ENCODE measurements at regions not wholly inside any gene's neighbourhood (a gene's known extent, or its start where the extent isn't known, plus 50 kb on each side); places are given as distances from the start of the nearest gene placed in this dataset.

DNA sequence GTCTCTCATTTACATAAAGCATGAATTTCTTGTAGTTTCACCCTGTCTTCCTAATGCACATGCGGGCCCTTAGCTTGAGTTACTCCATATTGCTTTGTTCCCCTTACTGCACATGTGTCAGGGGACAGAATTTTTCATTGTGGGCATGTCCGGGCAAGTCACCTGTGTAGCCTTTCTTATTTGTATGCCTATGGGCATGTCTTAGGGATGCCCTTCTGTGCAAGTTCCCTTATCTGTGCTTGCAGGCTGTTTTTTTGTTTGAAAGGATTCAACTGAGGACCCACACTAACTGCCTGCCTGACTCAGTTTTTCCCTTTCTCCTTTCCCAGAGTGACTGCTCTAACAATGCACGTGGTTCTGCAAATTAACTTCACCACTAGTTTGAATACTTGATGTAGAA, 161.7 kb downstream of the YTHDC2 start:
- Histone ChIP-seq H3K4ac (ENCODE audit: low read depth, low read length) (no peak overlapping the region), H3K56ac (ENCODE audit: low read length) (no peak overlapping the region)
- no CpG with 5 or more reads among the region's 3 CpGs for WGBS (ENCODE audit: extremely low coverage, insufficient coverage, low lambda C conversion rate)

DNA sequence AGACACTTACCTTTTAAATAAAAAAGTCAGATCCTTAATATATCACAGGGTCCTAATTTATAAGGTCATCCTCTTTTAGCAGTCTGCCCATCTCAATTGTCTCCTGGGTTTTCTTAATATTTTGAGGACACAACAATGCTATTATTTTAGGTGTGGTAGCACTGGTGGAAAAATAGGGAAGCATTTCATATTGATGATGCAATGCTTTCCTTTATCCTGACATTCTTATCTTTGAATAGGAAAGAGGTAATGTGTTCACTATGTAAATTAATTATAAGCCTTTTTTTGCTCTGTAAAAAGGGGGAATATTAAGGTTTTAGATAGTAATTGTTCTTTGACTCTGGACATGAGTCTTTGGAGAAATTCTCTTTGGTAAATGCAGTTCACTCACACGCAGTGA, 164.7 kb downstream of the YTHDC2 start:
- Histone ChIP-seq H2BK5ac (ENCODE audit: low read length) (no peak overlapping the region), H3K27me3 (ENCODE audit: insufficient read depth, low read length, poor library complexity) (no peaks in the 10 kb centered on the region), H3K4me1 (ENCODE audit: control insufficient read depth, low read depth, low read length) (peaks cover 10% of the 10 kb centered on the region), H3K79me2 (ENCODE audit: control insufficient read depth, insufficient read depth, low read length) (no peaks in the 10 kb centered on the region), H3K18ac (ENCODE audit: low read length) (peak overlapping the region; percentile 46), H2BK120ac (ENCODE audit: low read depth, low read length) (no peak overlapping the region), H3K9ac (ENCODE audit: low read length) (no peak overlapping the region), H3K4me2 (ENCODE audit: low read length) (no peak overlapping the region), H4K8ac (ENCODE audit: low read depth, low read length) (no peak overlapping the region), H2BK15ac (replicated peaks; ENCODE audit: low read depth) (no peak overlapping the region), H4K5ac (ENCODE audit: low read length) (no peak overlapping the region), H3K4ac (ENCODE audit: low read depth, low read length) (no peak overlapping the region), H3K4me3 (ENCODE audit: low read length) (no peak overlapping the region), H3K36me3 (ENCODE audit: control insufficient read depth, insufficient read depth, low read length) (no peaks in the 10 kb centered on the region), H3K27ac (ENCODE audit: low read depth, low read length) (no peak overlapping the region), H3K79me1 (ENCODE audit: low read length) (no peaks in the 10 kb centered on the region), H2AK5ac (ENCODE audit: low read length) (no peak overlapping the region), H3K56ac (ENCODE audit: low read length) (no peak overlapping the region), H3K23ac (ENCODE audit: low read length) (no peak overlapping the region)
- no CpG with 5 or more reads among the region's 1 CpG for WGBS (ENCODE audit: extremely low coverage, insufficient coverage, low lambda C conversion rate)
- DNase-seq, result no peak

More for the DNA sequence above, 161.7 kb downstream of the YTHDC2 start:
- Histone ChIP-seq H3K36me3 (ENCODE audit: control insufficient read depth, insufficient read depth, low read length) (no peaks in the 10 kb centered on the region), H3K4me1 (ENCODE audit: control insufficient read depth, low read depth, low read length) (peaks cover 5% of the 10 kb centered on the region), H2AK5ac (ENCODE audit: low read length) (no peak overlapping the region), H3K79me2 (ENCODE audit: control insufficient read depth, insufficient read depth, low read length) (no peaks in the 10 kb centered on the region), H3K27ac (ENCODE audit: low read depth, low read length) (no peak overlapping the region), H3K23ac (ENCODE audit: low read length) (no peak overlapping the region), H3K4me2 (ENCODE audit: low read length) (no peak overlapping the region), H3K4me3 (ENCODE audit: low read length) (no peak overlapping the region), H3K9ac (ENCODE audit: low read length) (no peak overlapping the region), H4K5ac (ENCODE audit: low read length) (no peak overlapping the region), H2BK15ac (replicated peaks; ENCODE audit: low read depth) (no peak overlapping the region), H3K18ac (ENCODE audit: low read length) (no peak overlapping the region), H4K8ac (ENCODE audit: low read depth, low read length) (no peak overlapping the region), H2BK5ac (ENCODE audit: low read length) (no peak overlapping the region), H3K79me1 (ENCODE audit: low read length) (no peaks in the 10 kb centered on the region), H3K27me3 (ENCODE audit: insufficient read depth, low read length, poor library complexity) (no peaks in the 10 kb centered on the region), H2BK120ac (ENCODE audit: low read depth, low read length) (no peak overlapping the region)
- no peak for DNase-seq

DNA sequence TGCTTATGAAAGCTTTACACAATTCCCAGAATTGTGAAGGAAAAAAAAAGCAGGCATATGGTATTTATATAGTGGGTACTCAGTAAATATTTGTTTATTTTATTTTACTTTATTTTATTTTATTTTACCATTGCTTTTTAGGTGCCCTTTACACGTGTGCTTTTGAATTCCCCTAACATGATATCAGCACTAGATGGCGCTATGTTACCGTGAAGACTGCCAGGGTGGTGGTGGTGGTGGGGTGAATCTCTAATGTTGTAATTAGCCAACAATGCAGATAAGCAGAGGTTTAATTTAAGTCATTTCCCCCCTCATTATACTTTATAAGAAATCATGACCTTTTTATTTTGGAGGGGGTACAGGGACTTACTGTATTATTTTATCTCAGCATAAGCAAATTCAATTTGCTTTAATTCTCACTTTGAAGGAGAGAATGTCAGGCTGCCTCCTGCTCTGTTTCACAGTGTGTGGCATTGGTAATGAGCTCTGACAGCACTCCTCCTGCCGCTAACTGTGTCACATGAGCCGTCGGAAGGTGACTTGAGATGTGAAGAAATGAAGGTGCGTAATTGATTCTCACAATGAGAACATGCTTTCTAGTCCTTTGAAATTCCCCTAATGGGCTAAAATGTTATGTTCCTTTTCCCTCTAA, 165.6 kb downstream of the YTHDC2 start:
- H3K4me3 ChIP-seq (ENCODE audit: low read length), result no peak overlapping the region
- WGBS (ENCODE audit: extremely low coverage, insufficient coverage, low lambda C conversion rate), result no CpG with 5 or more reads among the region's 7 CpGs

GRCh38 chr5:113680534-113680933, 167.0 kb downstream of the YTHDC2 start:
- H4K5ac ChIP-seq (ENCODE audit: low read length), result no peak overlapping the region
- peaks cover 12% of the 10 kb centered on the region for H3K4me1 ChIP-seq (ENCODE audit: control insufficient read depth, low read depth, low read length)
- peak; percentile 69 for DNase-seq
- H3K4me3 ChIP-seq (ENCODE audit: low read length), result no peak overlapping the region
- no peaks in the 10 kb centered on the region for H3K79me1 ChIP-seq (ENCODE audit: low read length)
- H3K4ac ChIP-seq (ENCODE audit: low read depth, low read length), result no peak overlapping the region
- no peak overlapping the region for H2BK120ac ChIP-seq (ENCODE audit: low read depth, low read length)
- no peak overlapping the region for H2BK5ac ChIP-seq (ENCODE audit: low read length)
- H3K27ac ChIP-seq (ENCODE audit: low read depth, low read length), result no peak overlapping the region
- no CpG with 5 or more reads among the region's 2 CpGs for WGBS (ENCODE audit: extremely low coverage, insufficient coverage, low lambda C conversion rate)
- no peak overlapping the region for H3K9ac ChIP-seq (ENCODE audit: low read length)
- no peak overlapping the region for H3K4me2 ChIP-seq (ENCODE audit: low read length)
- no peak overlapping the region for H3K18ac ChIP-seq (ENCODE audit: low read length)
- no peaks in the 10 kb centered on the region for H3K79me2 ChIP-seq (ENCODE audit: control insufficient read depth, insufficient read depth, low read length)
- H3K56ac ChIP-seq (ENCODE audit: low read length), result no peak overlapping the region
- no peaks in the 10 kb centered on the region for H3K36me3 ChIP-seq (ENCODE audit: control insufficient read depth, insufficient read depth, low read length)
- no peak overlapping the region for H3K23ac ChIP-seq (ENCODE audit: low read length)
- no peak overlapping the region for H4K8ac ChIP-seq (ENCODE audit: low read depth, low read length)
- H2AK5ac ChIP-seq (ENCODE audit: low read length), result no peak overlapping the region
- no peaks in the 10 kb centered on the region for H3K27me3 ChIP-seq (ENCODE audit: insufficient read depth, low read length, poor library complexity)
- H2BK15ac ChIP-seq (replicated peaks; ENCODE audit: low read depth), result no peak overlapping the region

More for the DNA sequence above, 165.6 kb downstream of the YTHDC2 start:
- no peak overlapping the region for H3K4ac ChIP-seq (ENCODE audit: low read depth, low read length)
- H3K9ac ChIP-seq (ENCODE audit: low read length), result no peak overlapping the region
- no peak overlapping the region for H2AK5ac ChIP-seq (ENCODE audit: low read length)
- H2BK120ac ChIP-seq (ENCODE audit: low read depth, low read length), result no peak overlapping the region
- H3K79me1 ChIP-seq (ENCODE audit: low read length), result no peaks in the 10 kb centered on the region
- H4K5ac ChIP-seq (ENCODE audit: low read length), result no peak overlapping the region
- H3K4me2 ChIP-seq (ENCODE audit: low read length), result no peak overlapping the region
- H3K79me2 ChIP-seq (ENCODE audit: control insufficient read depth, insufficient read depth, low read length), result no peaks in the 10 kb centered on the region
- peak; percentile 82 for DNase-seq
- no peak overlapping the region for H3K18ac ChIP-seq (ENCODE audit: low read length)
- H2BK5ac ChIP-seq (ENCODE audit: low read length), result no peak overlapping the region
- H3K36me3 ChIP-seq (ENCODE audit: control insufficient read depth, insufficient read depth, low read length), result no peaks in the 10 kb centered on the region
- H3K4me1 ChIP-seq (ENCODE audit: control insufficient read depth, low read depth, low read length), result peaks cover 12% of the 10 kb centered on the region
- no peak overlapping the region for H2BK15ac ChIP-seq (replicated peaks; ENCODE audit: low read depth)
- no peak overlapping the region for H3K56ac ChIP-seq (ENCODE audit: low read length)
- no peaks in the 10 kb centered on the region for H3K27me3 ChIP-seq (ENCODE audit: insufficient read depth, low read length, poor library complexity)
- no peak overlapping the region for H3K23ac ChIP-seq (ENCODE audit: low read length)
- no peak overlapping the region for H3K27ac ChIP-seq (ENCODE audit: low read depth, low read length)
- no peak overlapping the region for H4K8ac ChIP-seq (ENCODE audit: low read depth, low read length)

DNA sequence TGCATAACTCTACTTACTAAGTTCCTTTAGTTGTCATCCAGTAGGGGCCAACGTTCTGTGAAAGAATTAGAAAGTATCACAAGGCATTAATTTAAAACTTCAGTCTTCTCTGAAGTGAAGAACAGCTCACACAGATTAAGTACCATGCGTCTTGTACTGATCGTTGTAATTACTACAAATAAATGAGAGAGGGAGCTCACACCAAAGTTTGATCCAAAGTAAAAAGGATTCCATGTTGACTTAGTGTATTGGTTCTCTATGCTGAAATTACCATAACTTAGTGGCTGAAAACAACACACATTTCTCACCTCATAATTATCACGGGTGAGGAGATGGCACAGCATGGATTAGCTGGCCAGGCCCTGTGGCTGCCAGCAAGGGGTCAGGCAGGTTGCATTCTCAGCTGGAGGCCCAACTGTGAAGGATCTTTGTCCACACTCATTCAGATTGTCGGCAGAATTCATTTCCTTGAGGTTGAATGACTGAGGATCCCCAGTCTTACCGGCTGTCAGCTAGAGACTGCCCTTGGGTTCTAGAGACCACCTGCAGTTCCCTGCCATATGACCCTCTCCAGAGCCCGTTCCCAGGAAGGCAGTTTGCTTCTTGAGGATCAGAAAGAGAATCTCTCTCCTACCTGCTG, 169.1 kb downstream of the YTHDC2 start:
- H2BK120ac ChIP-seq (ENCODE audit: low read depth, low read length), result no peak overlapping the region
- H3K4ac ChIP-seq (ENCODE audit: low read depth, low read length), result no peak overlapping the region
- no peak overlapping the region for H3K4me3 ChIP-seq (ENCODE audit: low read length)
- H3K36me3 ChIP-seq (ENCODE audit: control insufficient read depth, insufficient read depth, low read length), result no peaks in the 10 kb centered on the region
- H4K5ac ChIP-seq (ENCODE audit: low read length), result no peak overlapping the region
- WGBS (ENCODE audit: extremely low coverage, insufficient coverage, low lambda C conversion rate), result no CpG with 5 or more reads among the region's 7 CpGs
- no peak overlapping the region for H3K56ac ChIP-seq (ENCODE audit: low read length)
- no peak overlapping the region for H3K23ac ChIP-seq (ENCODE audit: low read length)
- no peak overlapping the region for H3K4me2 ChIP-seq (ENCODE audit: low read length)
- H4K8ac ChIP-seq (ENCODE audit: low read depth, low read length), result no peak overlapping the region
- H2AK5ac ChIP-seq (ENCODE audit: low read length), result no peak overlapping the region
- H3K9ac ChIP-seq (ENCODE audit: low read length), result no peak overlapping the region
- H3K79me1 ChIP-seq (ENCODE audit: low read length), result no peaks in the 10 kb centered on the region
- no peak overlapping the region for H2BK15ac ChIP-seq (replicated peaks; ENCODE audit: low read depth)
- peaks cover 11% of the 10 kb centered on the region for H3K4me1 ChIP-seq (ENCODE audit: control insufficient read depth, low read depth, low read length)
- H3K27me3 ChIP-seq (ENCODE audit: insufficient read depth, low read length, poor library complexity), result no peaks in the 10 kb centered on the region
- no peaks in the 10 kb centered on the region for H3K79me2 ChIP-seq (ENCODE audit: control insufficient read depth, insufficient read depth, low read length)
- DNase-seq, result peak; percentile 91
- H2BK5ac ChIP-seq (ENCODE audit: low read length), result peak overlapping the region; percentile 1
- H3K18ac ChIP-seq (ENCODE audit: low read length), result peak overlapping the region; percentile 94
- H3K27ac ChIP-seq (ENCODE audit: low read depth, low read length), result peak overlapping the region; percentile 52
